RWPE2 (cell line): ENCODE measurements at regions not wholly inside any gene's neighbourhood (a gene's known extent, or its start where the extent isn't known, plus 50 kb on each side); places are given as distances from the start of the nearest gene placed in this dataset.

Source experiments
- ATAC-seq: fragments of 200-7000 bp; cut with Tn5 transposase; 3 replicates; pipeline ENCODE4 v1.9.1; 2021; ENCODE audit warnings: low read depth
- DNase-seq: peaks from one replicate; pipeline ENCODE4 v3.0.0-alpha.2; 2020; ENCODE audit warnings: low spot score
- H3K27ac ChIP-seq: fragments of 450-650 bp; 2 replicates; pipeline ENCODE4 v1.5.1; 2017; ENCODE audit warnings: mild to moderate bottlenecking; ENCODE audit not compliant: poor library complexity, severe bottlenecking
- H3K27me3 ChIP-seq: fragments of 250-450 bp; sonication (Bioruptor Pico); 2 replicates; pipeline ENCODE4 v1.5.1; 2021; ENCODE audit warnings: mild to moderate bottlenecking, moderate library complexity; ENCODE audit not compliant: insufficient read depth, poor library complexity, severe bottlenecking
- H3K36me3 ChIP-seq: fragments of 250-450 bp; sonication (Bioruptor Pico); 2 replicates; pipeline ENCODE4 v1.5.1; 2020; ENCODE audit warnings: low read depth, mild to moderate bottlenecking, moderate library complexity
- H3K4me1 ChIP-seq: fragments of 250-450 bp; sonication (Bioruptor Pico); 2 replicates; pipeline ENCODE4 v1.5.1; 2021; ENCODE audit warnings: mild to moderate bottlenecking, moderate library complexity; ENCODE audit not compliant: insufficient read depth, poor library complexity, severe bottlenecking
- H3K4me3 ChIP-seq: fragments of 250-450 bp; sonication (Bioruptor Pico); 2 replicates; pipeline ENCODE4 v1.5.1; 2021; ENCODE audit warnings: mild to moderate bottlenecking, moderate library complexity; ENCODE audit not compliant: severe bottlenecking
- H3K9me3 ChIP-seq: fragments of 250-450 bp; sonication (Bioruptor Pico); 2 replicates; pipeline ENCODE4 v1.5.1; 2021; ENCODE audit warnings: mild to moderate bottlenecking, moderate library complexity; ENCODE audit not compliant: severe bottlenecking
- CTCF ChIP-seq: fragments of 450-650 bp; IDR thresholded peaks from one replicate; pipeline ENCODE4 v1.5.1; 2017; ENCODE audit warnings: mild to moderate bottlenecking, moderate library complexity; ENCODE audit not compliant: poor library complexity, severe bottlenecking

- no peak for ATAC-seq
- no peaks in the 10 kb centered on the region for H3K9me3 ChIP-seq
- H3K4me3 ChIP-seq = no peak overlapping the region
- TF ChIP-seq CTCF = no peak
- H3K4me1 ChIP-seq = no peaks in the 10 kb centered on the region
- H3K36me3 ChIP-seq = no peaks in the 10 kb centered on the region
- no peak overlapping the region for H3K27ac ChIP-seq
- H3K27me3 ChIP-seq = no peaks in the 10 kb centered on the region
- no peak for DNase-seq
Observed at GRCh38 chr1:213876531-213876930, 111.2 kb upstream of the PROX1 start.

- ATAC-seq (no peak), DNase-seq (no peak)
- Histone ChIP-seq H3K4me1 (no peaks in the 10 kb centered on the region), H3K36me3 (no peaks in the 10 kb centered on the region), H3K27ac (no peak overlapping the region), H3K4me3 (no peak overlapping the region), H3K9me3 (no peaks in the 10 kb centered on the region), H3K27me3 (no peaks in the 10 kb centered on the region)
- no peak for TF ChIP-seq CTCF
Observed at GRCh38 chr1:213883618-213884017, 104.2 kb upstream of the PROX1 start.

GRCh38 chr1:213884402-213884801 lies 103.4 kb upstream of the PROX1 start:
- no peaks in the 10 kb centered on the region for H3K36me3 ChIP-seq
- TF ChIP-seq CTCF = no peak

GRCh38 chr1:213884942-213885341 lies 102.8 kb upstream of the PROX1 start:
- no peak overlapping the region for H3K27ac ChIP-seq
- no peak for TF ChIP-seq CTCF
- no peaks in the 10 kb centered on the region for H3K27me3 ChIP-seq
- H3K4me1 ChIP-seq = no peaks in the 10 kb centered on the region
- no peak overlapping the region for H3K4me3 ChIP-seq
- no peaks in the 10 kb centered on the region for H3K9me3 ChIP-seq
- no peaks in the 10 kb centered on the region for H3K36me3 ChIP-seq
- ATAC-seq (no peak), DNase-seq (no peak)

More at GRCh38 chr1:213884402-213884801, 103.4 kb upstream of the PROX1 start:
- H3K27ac ChIP-seq = no peak overlapping the region
- H3K9me3 ChIP-seq = no peaks in the 10 kb centered on the region
- ATAC-seq (no peak), DNase-seq (no peak)
- no peaks in the 10 kb centered on the region for H3K4me1 ChIP-seq
- H3K4me3 ChIP-seq = no peak overlapping the region
- H3K27me3 ChIP-seq = no peaks in the 10 kb centered on the region

- Histone ChIP-seq H3K9me3 (no peaks in the 10 kb centered on the region), H3K27me3 (no peaks in the 10 kb centered on the region), H3K4me3 (no peak overlapping the region), H3K27ac (no peak overlapping the region), H3K4me1 (no peaks in the 10 kb centered on the region), H3K36me3 (no peaks in the 10 kb centered on the region)
- DNase-seq = no peak
- TF ChIP-seq CTCF = no peak
- no peak for ATAC-seq
Observed at GRCh38 chr1:213887842-213888241, 99.9 kb upstream of the PROX1 start.
